ENCODE measurements at regions not wholly inside any gene's neighbourhood (a gene's known extent, or its start where the extent isn't known, plus 50 kb on each side); places are given as distances from the start of the nearest gene placed in this dataset.
"Not testable (repeated sequence)": the region's sequence is repeated elsewhere in the genome, so short reads cannot be mapped to it uniquely, and the experiment has no call there.

GRCh38 chr9:78383130-78383529 lies 86.2 kb downstream of the PSAT1 start:
- no peak for DNase-seq (ENCODE audit: low spot score)

GRCh38 chr9:78386348-78386747 lies 89.4 kb downstream of the PSAT1 start:
- DNase-seq (ENCODE audit: low spot score), result no peak

GRCh38 chr9:78386773-78387172 lies 89.8 kb downstream of the PSAT1 start:
- DNase-seq (ENCODE audit: low spot score), result no peak

GRCh38 chr9:78393340-78393739 lies 96.4 kb downstream of the PSAT1 start:
- no peak for DNase-seq (ENCODE audit: low spot score)

GRCh38 chr9:78393932-78394331 lies 97.0 kb downstream of the PSAT1 start:
- DNase-seq (ENCODE audit: low spot score), result no peak

- no peak for DNase-seq (ENCODE audit: low spot score)
Observed at GRCh38 chr9:78396087-78396486, 99.2 kb downstream of the PSAT1 start.

GRCh38 chr9:78397045-78397444 lies 100.1 kb downstream of the PSAT1 start:
- DNase-seq (ENCODE audit: low spot score), result no peak

- DNase-seq (ENCODE audit: low spot score), result no peak
Observed at GRCh38 chr9:78397454-78397853, 100.5 kb downstream of the PSAT1 start.

- DNase-seq (ENCODE audit: low spot score), result no peak
Observed at GRCh38 chr9:78399153-78399552, 102.2 kb downstream of the PSAT1 start.

GRCh38 chr9:78400496-78400895 lies 103.6 kb downstream of the PSAT1 start:
- DNase-seq (ENCODE audit: low spot score), result no peak

GRCh38 chr9:78405461-78405860 lies 108.5 kb downstream of the PSAT1 start:
- no peak for DNase-seq (ENCODE audit: low spot score)

GRCh38 chr9:78406146-78406545 lies 109.2 kb downstream of the PSAT1 start:
- DNase-seq (ENCODE audit: low spot score), result no peak

- DNase-seq (ENCODE audit: low spot score), result no peak
Observed at GRCh38 chr9:78406933-78407332, 110.0 kb downstream of the PSAT1 start.

GRCh38 chr9:78407636-78408312 lies 110.8 kb downstream of the PSAT1 start:
- no peak for DNase-seq (ENCODE audit: low spot score)

GRCh38 chr9:78408388-78408787 lies 111.5 kb downstream of the PSAT1 start:
- no peak for DNase-seq (ENCODE audit: low spot score)

- DNase-seq (ENCODE audit: low spot score), result not testable (repeated sequence)
Observed at GRCh38 chr9:78409928-78410510, 113.1 kb downstream of the PSAT1 start.

GRCh38 chr9:78422309-78422708 lies 125.4 kb downstream of the PSAT1 start:
- no peak for DNase-seq (ENCODE audit: low spot score)

GRCh38 chr9:78424299-78424698 lies 127.4 kb downstream of the PSAT1 start:
- no peak for DNase-seq (ENCODE audit: low spot score)

GRCh38 chr9:78428640-78429039 lies 131.7 kb downstream of the PSAT1 start:
- no peak for DNase-seq (ENCODE audit: low spot score)

GRCh38 chr9:78430387-78430786 lies 133.5 kb downstream of the PSAT1 start:
- DNase-seq (ENCODE audit: low spot score), result no peak

GRCh38 chr9:78431039-78431438 lies 134.1 kb downstream of the PSAT1 start:
- DNase-seq (ENCODE audit: low spot score), result not testable (repeated sequence)

- DNase-seq (ENCODE audit: low spot score), result no peak
Observed at GRCh38 chr9:78436873-78437272, 139.9 kb downstream of the PSAT1 start.

- no peak for DNase-seq (ENCODE audit: low spot score)
Observed at GRCh38 chr9:78437296-78437695, 140.4 kb downstream of the PSAT1 start.

- DNase-seq (ENCODE audit: low spot score), result no peak
Observed at GRCh38 chr9:78437806-78438205, 140.9 kb downstream of the PSAT1 start.
